GM19372 (cell line): ENCODE measurements at regions not wholly inside any gene's neighbourhood (a gene's known extent, or its start where the extent isn't known, plus 50 kb on each side); places are given as distances from the start of the nearest gene placed in this dataset.
"Not testable (repeated sequence)": the region's sequence is repeated elsewhere in the genome, so short reads cannot be mapped to it uniquely, and the experiment has no call there.

Experiments
- ATAC-seq: cut with Tn5 transposase; IDR thresholded peaks from one replicate; pipeline ENCODE4 v1.9.1; 2021; ENCODE audit warnings: mild to moderate bottlenecking, low read depth, moderate library complexity; ENCODE audit not compliant: unreplicated experiment

DNA sequence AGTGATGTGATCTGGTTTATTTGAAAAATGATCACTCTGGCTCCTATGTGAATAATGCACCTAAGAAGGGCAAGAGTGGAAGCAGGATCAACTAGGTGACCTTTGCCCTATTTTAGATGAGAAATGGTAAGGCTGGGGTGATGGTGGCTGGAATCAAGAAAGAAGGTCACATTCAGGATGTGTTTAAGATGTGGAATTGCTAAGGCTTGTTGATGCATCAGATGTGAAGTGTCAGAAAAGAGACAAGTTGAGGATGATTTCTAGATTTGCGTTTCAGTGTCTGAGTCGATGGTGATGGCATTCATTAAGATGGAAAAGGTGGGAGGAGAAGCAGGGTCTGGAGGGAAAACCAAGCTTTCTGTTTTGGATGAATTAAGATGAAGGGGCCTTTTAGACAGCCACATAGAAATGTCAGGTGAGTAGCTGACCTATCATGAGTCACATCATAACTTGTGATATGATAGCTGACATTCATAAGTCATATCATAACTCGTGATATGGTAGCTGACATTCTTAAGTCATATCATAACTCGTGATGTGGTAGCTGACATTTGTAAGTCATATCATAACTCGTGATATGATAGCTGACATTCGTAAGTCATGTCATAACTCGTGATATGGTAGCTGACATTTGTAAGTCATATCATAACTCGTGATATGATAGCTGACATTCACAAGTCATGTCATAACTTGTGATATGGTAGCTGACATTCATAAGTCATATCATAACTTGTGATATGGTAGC is 101.2 kb upstream of the SEC11C start:
- ATAC-seq, result no peak

DNA sequence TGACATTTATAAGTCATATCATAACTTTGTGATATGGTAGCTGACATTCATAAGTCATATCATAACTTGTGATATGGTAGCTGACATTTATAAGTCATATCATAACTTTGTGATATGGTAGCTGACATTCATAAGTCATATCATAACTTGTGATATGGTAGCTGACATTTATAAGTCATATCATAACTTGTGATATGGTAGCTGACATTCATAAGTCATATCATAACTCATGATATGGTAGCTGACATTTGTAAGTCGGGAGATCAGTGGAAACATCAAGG is 100.7 kb upstream of the SEC11C start:
- ATAC-seq, result not testable (repeated sequence)

GRCh38 chr18:59039449-59039848 is 100.2 kb upstream of the SEC11C start:
- no peak for ATAC-seq

DNA sequence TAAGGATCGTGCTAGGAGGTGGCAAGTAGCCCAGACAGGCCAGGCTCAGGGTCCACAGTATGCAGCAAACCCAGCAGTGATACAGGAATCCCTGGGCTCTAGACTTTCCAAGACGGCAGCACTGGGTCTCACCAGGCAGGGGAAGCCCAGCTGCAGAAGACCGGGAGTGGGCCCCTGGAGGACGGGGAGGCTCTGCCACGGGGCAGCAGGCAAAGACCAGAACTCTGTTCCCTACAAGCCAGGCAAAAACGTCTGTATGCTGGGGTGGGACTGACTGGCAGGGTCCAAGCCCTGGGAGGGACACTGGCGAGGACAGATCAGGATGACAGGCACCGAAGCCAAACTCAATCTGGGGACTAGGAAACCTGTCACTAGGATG is 98.9 kb upstream of the SEC11C start:
- no peak for ATAC-seq

DNA sequence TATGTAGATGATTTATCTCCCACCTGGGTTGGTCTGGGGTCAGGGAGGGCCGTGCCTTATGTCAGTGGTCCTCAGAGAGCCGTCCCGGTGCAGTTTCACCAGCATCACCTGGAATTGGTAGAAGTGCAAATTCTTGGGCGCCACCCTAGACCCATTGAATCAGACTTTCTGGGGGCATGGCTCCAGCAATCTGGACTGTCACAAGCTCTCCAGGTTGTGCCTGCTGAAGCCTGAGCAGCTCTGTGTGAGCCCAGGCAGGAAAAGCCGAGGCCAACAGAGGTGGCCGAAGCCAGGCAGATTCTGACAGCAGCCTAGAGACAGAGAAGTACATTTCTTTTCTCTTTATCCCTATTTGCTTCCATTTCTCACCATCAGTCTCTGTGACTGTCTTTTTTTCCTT is 98.4 kb upstream of the SEC11C start:
- no peak for ATAC-seq

- no peak for ATAC-seq
Observed at GRCh38 chr18:59041819-59042815, 97.6 kb upstream of the SEC11C start.

- ATAC-seq, result no peak
Observed at GRCh38 chr18:59044855-59045254, 94.8 kb upstream of the SEC11C start.

GRCh38 chr18:59047321-59048047 is 92.2 kb upstream of the SEC11C start:
- ATAC-seq, result no peak

DNA sequence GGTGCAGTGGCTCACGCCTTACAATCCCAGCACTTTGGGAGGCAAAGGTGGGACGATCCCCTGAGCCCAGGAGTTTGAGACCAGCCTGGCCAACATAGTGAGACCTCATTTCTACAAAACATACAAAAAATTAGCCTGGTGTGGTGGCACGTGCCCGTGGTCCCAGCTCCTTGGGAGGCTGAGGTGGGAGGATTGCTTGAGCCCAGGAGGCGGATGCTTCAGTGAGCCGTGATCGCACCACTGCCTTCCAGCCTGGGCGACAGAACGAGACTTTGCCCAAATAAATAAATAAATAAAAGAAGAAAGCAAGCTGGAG is 91.7 kb upstream of the SEC11C start:
- ATAC-seq, result no peak

GRCh38 chr18:59048378-59048777 is 91.3 kb upstream of the SEC11C start:
- ATAC-seq, result no peak

GRCh38 chr18:59049721-59050660 is 89.7 kb upstream of the SEC11C start:
- ATAC-seq, result no peak

DNA sequence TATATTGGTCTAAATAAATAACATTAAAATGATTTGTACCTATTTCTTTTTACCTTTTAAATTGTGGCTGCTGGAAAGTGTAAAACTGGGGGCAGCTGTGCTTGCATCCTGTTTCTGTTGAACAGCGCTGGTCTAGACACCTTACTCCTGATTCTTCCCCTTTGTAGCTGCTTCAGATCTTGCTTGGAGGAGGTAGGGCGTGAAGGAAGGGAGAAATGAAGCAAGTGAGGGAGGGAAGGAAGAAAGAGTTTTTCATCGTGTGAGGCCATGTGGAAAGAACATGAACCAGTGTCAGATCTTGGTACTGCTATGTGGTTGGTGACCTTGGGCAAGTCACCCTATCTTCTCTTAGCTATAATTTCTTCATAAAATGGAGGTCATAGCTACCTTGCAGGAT is 89.0 kb upstream of the SEC11C start:
- no peak for ATAC-seq

DNA sequence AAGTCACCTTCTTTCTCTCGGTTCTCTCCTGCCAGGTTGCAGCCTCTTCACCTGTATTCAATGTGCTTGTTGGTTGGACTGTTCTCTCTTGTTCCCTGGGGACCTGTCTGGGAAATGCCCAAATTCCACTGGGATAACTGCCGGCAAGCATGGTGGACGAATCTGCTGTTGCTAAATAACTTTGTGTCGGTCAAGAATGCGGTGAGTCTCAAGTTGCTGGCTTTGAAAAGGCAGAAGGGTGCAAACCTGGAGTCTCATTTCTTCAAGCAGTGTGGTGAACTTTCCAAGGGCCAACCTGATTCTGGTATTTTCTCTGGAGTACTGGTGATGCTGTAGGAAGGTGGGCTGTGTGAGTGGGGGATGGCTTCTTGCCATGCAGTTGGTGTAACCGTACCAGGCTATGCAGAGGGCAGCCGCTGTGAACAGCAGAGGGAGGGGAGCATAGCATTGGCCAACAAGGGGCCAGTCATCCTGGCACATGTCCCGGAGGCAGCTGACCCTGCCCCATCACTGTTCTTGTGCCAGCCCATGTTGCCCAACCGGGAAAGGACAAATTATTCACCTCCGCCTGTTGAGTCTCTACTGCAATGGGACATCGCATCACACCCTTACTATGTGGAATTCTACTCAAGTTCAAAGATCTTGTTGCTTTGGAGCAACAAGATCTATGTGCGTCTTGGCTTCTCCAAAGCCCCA is 88.1 kb upstream of the SEC11C start:
- ATAC-seq, result no peak

DNA sequence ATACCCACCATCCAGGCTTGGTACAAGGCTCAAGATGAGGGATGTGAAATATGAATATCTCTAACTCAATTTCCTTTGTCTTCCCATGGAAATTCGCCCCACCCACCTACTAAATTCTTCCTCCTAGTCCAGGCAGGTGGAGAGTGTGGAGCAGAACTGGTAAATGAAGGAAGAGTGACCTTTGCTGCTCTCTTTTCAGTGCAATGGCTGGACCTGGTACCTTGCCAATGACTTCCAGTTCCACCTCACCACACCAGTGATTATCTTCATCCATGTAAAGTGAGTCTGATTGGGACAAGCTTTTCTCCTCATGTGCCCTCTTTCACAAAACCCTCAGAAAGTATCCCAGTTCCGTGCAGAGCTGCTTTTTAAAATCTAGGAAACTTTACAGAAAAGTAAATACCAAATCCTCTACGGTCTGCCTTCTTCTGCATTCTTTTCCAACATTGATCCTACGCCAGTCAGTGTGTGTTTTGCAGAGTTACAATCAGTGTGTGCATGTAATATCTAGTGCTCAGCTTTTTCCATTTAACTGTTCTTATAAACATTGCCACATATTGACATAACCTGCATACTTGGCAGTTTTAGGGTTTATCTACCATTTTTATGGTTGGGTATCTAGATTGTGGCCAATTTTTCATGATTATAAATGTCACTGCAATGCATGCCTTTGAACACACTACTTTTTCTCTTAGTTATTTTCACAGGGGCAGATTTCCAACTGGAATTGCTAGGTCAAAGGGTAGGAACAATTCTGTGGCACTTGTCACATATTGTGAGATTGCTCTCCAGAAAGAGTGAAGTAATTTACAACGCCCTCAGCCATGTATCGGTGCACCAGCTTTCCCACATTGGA is 86.5 kb upstream of the SEC11C start:
- no peak for ATAC-seq

DNA sequence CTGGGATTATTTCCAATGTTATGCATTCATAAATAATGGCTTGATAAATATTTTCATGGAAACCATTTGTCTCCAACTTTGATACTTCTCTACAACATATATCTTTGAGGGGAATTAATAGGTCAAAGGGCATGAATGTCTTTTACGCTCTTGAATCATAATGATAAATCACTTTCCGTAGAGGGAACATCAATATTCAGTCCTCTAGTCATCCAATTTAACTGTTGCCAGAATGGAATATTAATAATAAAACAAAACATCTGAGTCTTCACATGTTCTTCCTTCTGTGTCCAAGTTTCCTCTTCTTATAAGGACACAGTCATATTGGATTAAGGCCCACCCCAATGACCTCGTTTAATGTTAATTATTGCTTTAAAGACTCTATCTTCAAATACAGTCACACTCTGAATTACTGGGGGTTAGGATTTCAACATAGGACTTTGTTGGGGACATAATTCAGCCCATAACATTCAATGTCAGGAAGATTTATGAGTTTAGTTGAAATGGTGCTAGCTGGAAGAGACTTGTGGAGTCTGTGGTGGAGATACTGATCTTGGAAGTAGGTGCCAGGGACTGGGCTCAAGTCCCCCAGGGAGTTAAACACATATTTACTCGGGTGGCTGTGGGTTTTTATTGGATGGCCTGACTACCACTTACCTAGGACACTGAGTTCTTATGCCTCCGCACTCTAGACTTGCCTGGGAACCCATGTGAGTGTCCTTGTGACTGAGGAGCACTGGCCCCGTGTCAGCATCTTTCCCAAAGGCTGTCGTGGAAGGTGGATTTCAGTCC is 85.0 kb upstream of the SEC11C start:
- no peak for ATAC-seq

DNA sequence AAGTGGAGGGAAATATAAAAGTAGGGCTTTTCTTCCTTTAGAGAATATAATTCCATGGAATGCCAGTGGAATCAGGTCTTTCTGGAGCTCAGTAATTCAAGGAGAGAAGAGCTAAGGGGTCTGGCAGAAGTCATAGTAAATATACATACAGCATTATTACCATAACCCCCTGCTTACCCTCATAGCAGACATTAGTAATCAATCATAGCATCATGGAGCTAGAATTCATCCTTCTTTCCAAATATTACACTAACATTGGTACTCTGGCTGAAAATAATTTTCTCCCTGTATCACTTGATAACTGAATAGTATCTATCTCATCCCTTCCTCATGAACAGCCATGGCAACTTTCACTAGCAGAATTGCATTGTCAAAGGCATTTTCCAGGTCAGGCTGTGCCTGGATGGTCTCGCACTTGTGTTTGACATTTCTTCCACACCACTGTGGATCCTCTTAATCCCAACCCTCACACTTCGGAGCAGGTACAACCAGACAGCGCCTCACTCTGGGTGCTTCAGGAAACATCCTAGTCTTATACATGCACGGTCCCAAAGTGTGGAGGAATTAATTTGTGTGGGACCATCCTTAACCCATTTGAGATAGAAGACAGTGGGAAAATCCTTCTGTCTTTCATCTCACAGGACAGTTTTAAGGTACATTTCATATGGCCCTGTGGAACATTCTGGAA is 84.2 kb upstream of the SEC11C start:
- no peak for ATAC-seq

DNA sequence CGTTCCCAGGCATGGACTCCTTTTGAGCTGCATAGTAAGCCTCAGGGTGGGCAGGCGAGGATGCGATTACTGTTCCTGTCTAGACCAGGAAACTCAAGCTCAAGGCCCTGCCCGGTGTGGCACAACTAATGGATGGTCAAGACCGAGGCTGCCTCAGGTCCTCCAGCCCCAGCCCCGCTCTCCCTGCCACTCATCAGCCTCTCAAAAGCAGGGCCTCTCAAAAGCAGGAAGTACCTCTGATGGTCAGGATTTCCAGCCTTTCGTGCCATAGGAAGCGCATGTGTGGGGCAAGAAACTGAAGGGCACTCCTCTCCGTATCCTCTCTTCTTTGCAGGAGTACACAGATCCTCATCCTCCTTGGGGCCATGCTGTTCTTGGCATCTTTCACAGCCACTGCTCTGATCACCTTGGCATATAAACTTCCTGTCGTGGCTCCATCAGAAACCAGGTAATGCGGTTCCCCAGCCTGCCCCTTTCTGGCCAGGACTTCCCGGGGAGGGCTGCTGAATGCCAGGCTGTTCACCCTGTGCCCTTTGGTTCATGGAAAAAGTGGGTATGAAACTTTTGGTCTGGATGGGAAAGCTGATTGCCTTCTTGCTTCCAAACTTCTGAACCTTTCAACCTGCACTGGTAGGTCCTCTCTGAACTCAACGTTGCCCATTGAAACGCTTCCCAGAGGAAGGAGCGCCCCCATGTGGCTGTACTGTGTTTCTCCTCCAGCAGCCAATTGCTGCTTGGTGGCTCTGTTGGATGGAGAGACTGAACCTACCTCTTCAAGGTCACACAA is 82.8 kb upstream of the SEC11C start:
- ATAC-seq, result peak; percentile 71
